Epithelial cell of proximal tubule (primary cell): ENCODE measurements at regions not wholly inside any gene's neighbourhood (a gene's known extent, or its start where the extent isn't known, plus 50 kb on each side); places are given as distances from the start of the nearest gene placed in this dataset.

Experiments
- DNase-seq: peaks from one replicate; pipeline ENCODE4 v3.0.0-alpha.2; 2011; ENCODE audit warnings: low read depth
- H3K4me3 ChIP-seq: 2 replicates; pipeline ENCODE4 v1.5.1; 2011; ENCODE audit warnings: low read depth, mild to moderate bottlenecking, low read length
- CTCF ChIP-seq: conservative IDR thresholded peaks from 2 replicates; pipeline ENCODE4 v1.5.1; 2012; ENCODE audit warnings: low read depth, mild to moderate bottlenecking, low read length

GRCh38 chr15:97504031-97504792 lies 456.3 kb upstream of the ARRDC4 start:
- H3K4me3 ChIP-seq: no peak overlapping the region
- no peak for TF ChIP-seq CTCF
- DNase-seq: peak; percentile 10

GRCh38 chr15:97517737-97518136 lies 442.8 kb upstream of the ARRDC4 start:
- no peak overlapping the region for H3K4me3 ChIP-seq
- TF ChIP-seq CTCF: no peak
- DNase-seq: no peak

GRCh38 chr15:97520689-97521088 lies 439.8 kb upstream of the ARRDC4 start:
- DNase-seq: no peak
- TF ChIP-seq CTCF: no peak

GRCh38 chr15:97521381-97522285 lies 438.9 kb upstream of the ARRDC4 start:
- peak overlapping the region; percentile 1 for H3K4me3 ChIP-seq
- DNase-seq: no peak
- no peak for TF ChIP-seq CTCF

More at GRCh38 chr15:97520689-97521088, 439.8 kb upstream of the ARRDC4 start:
- H3K4me3 ChIP-seq: no peak overlapping the region

- no peak overlapping the region for H3K4me3 ChIP-seq
- TF ChIP-seq CTCF: no peak
- no peak for DNase-seq
These were observed 438.2 kb upstream of the ARRDC4 start for GRCh38 chr15:97522347-97522746.

GRCh38 chr15:97525809-97526208 lies 434.7 kb upstream of the ARRDC4 start:
- no peak for DNase-seq

More at GRCh38 chr15:97525809-97526208, 434.7 kb upstream of the ARRDC4 start:
- no peak overlapping the region for H3K4me3 ChIP-seq
- no peak for TF ChIP-seq CTCF
